Lower lobe of right lung (tissue), 2 donors: ENCODE measurements at regions not wholly inside any gene's neighbourhood (a gene's known extent, or its start where the extent isn't known, plus 50 kb on each side); places are given as distances from the start of the nearest gene placed in this dataset.

Source experiments
- ATAC-seq, 2 donors: fragments of 200-7000 bp; cut with Tn5 transposase; one replicate each; pipeline ENCODE4 v1.9.1; 2020 to 2022; ENCODE audit warnings: mild to moderate bottlenecking in 2 of 2, moderate library complexity in 2 of 2
- DNase-seq: peaks from one replicate; pipeline ENCODE4 v3.0.0-alpha.2; 2020
- H3K27ac ChIP-seq: fragments of 200-600 bp; one replicate; pipeline ENCODE4 v1.8.0; 2022
- H3K27me3 ChIP-seq: fragments of 200-600 bp; one replicate; pipeline ENCODE4 v1.8.0; 2022; ENCODE audit warnings: low read depth
- H3K36me3 ChIP-seq: fragments of 200-600 bp; one replicate; pipeline ENCODE4 v1.8.0; 2022; ENCODE audit warnings: mild to moderate bottlenecking
- H3K4me1 ChIP-seq: fragments of 200-600 bp; one replicate; pipeline ENCODE4 v1.8.0; 2022
- H3K4me3 ChIP-seq: fragments of 200-600 bp; one replicate; pipeline ENCODE4 v1.8.0; 2022; ENCODE audit warnings: mild to moderate bottlenecking
- H3K9me3 ChIP-seq: fragments of 200-600 bp; one replicate; pipeline ENCODE4 v1.8.0; 2022
- intact Hi-C: fragments of 100-400 bp; cut with DNase I; formaldehyde crosslinking; loops from one replicate; pipeline ENCODE4 v1.11.0; 2022
- TF ChIP-seq, protein P1 (sequence below): fragments of 200-600 bp; IDR thresholded peaks from one replicate; pipeline ENCODE4 v1.8.0; 2022; ENCODE audit warnings: antibody characterized with exemption, mild to moderate bottlenecking
- donor health status: DM: no; HTN: yes; CAD: no; lungs with severe emphysema.

- ATAC-seq (no peak), DNase-seq (no peak)
- TF ChIP-seq, protein P1, sequence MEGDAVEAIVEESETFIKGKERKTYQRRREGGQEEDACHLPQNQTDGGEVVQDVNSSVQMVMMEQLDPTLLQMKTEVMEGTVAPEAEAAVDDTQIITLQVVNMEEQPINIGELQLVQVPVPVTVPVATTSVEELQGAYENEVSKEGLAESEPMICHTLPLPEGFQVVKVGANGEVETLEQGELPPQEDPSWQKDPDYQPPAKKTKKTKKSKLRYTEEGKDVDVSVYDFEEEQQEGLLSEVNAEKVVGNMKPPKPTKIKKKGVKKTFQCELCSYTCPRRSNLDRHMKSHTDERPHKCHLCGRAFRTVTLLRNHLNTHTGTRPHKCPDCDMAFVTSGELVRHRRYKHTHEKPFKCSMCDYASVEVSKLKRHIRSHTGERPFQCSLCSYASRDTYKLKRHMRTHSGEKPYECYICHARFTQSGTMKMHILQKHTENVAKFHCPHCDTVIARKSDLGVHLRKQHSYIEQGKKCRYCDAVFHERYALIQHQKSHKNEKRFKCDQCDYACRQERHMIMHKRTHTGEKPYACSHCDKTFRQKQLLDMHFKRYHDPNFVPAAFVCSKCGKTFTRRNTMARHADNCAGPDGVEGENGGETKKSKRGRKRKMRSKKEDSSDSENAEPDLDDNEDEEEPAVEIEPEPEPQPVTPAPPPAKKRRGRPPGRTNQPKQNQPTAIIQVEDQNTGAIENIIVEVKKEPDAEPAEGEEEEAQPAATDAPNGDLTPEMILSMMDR: no peak
- Histone ChIP-seq H3K4me3 (peak overlapping the region; percentile 73), H3K36me3 (no peaks in the 10 kb centered on the region), H3K27me3 (no peaks in the 10 kb centered on the region), H3K4me1 (peaks cover 66% of the 10 kb centered on the region), H3K27ac (peak overlapping the region; percentile 75), H3K9me3 (no peaks in the 10 kb centered on the region)
- intact Hi-C loops: no loop called here
Measured at GRCh38 chr20:36094497-36094896, 60.0 kb upstream of the EPB41L1 start.

DNA sequence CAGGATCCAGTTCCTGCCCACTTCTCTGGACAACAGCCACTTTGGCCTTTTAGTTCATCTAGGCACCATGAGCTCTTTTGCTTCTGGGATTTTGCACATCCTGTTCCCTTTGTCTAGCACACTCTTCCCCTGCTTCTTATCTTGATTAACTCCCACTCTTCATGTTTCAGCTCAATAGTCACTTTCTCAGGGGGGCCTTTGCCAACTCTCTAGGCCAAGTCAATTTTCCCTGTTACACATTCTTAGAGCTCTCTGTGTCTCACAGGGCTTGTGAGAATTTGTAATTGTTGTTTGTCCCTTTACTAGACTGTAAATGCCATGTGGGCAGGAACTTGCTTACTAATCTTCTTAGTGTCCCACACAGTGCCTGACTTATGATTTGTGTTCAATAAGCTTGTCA, 58.1 kb upstream of the EPB41L1 start:
- H3K9me3 ChIP-seq: no peaks in the 10 kb centered on the region
- H3K4me3 ChIP-seq: no peak overlapping the region
- TF ChIP-seq, protein P1: no peak
- peak overlapping the region; percentile 59 for H3K27ac ChIP-seq
- no peak for ATAC-seq
- H3K27me3 ChIP-seq: no peaks in the 10 kb centered on the region
- DNase-seq: no peak
- H3K36me3 ChIP-seq: no peaks in the 10 kb centered on the region
- intact Hi-C loops: no loop called here
- H3K4me1 ChIP-seq: peaks cover 64% of the 10 kb centered on the region

- Histone ChIP-seq H3K27me3 (no peaks in the 10 kb centered on the region), H3K9me3 (no peaks in the 10 kb centered on the region), H3K36me3 (no peaks in the 10 kb centered on the region), H3K27ac (peak overlapping the region; percentile 59), H3K4me1 (peaks cover 66% of the 10 kb centered on the region), H3K4me3 (no peak overlapping the region)
- DNase-seq (no peak), ATAC-seq (no peak)
- TF ChIP-seq, protein P1: no peak
- intact Hi-C loops: no loop called here
Measured at GRCh38 chr20:36097337-36098151, 57.0 kb upstream of the EPB41L1 start.

DNA sequence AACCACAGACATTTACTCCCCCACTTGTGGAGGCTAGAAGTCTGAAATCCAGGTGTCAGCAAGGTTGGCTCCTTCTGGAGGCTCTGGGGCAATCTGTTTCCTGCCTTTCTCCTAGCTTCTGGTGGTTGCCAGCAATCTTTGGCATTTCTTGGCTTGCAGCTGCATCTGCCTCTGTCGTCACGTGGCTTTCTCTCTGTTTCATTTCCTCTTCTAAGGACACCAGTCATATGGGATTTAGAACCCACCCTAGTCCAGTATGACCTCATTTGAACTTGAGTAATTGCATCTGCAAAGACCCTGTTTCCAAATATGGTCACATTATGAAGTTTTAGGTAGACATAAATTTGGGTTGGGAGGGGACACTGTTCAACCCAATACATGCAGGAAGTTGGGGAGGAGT, 56.2 kb upstream of the EPB41L1 start:
- Histone ChIP-seq H3K9me3 (no peaks in the 10 kb centered on the region), H3K27ac (peak overlapping the region; percentile 59), H3K27me3 (no peaks in the 10 kb centered on the region), H3K4me3 (no peak overlapping the region), H3K36me3 (no peaks in the 10 kb centered on the region), H3K4me1 (peaks cover 74% of the 10 kb centered on the region)
- intact Hi-C loops: no loop called here
- no peak for DNase-seq
- ATAC-seq: peak; percentile 6 to 14
- TF ChIP-seq, protein P1: no peak

- intact Hi-C loops: no loop called here
- no peaks in the 10 kb centered on the region for H3K9me3 ChIP-seq
- peaks cover 75% of the 10 kb centered on the region for H3K4me1 ChIP-seq
- no peak overlapping the region for H3K4me3 ChIP-seq
- no peaks in the 10 kb centered on the region for H3K36me3 ChIP-seq
- TF ChIP-seq, protein P1: no peak
- ATAC-seq (no peak), DNase-seq (no peak)
- H3K27ac ChIP-seq: no peak overlapping the region
- H3K27me3 ChIP-seq: no peaks in the 10 kb centered on the region
Measured at GRCh38 chr20:36099106-36099505, 55.4 kb upstream of the EPB41L1 start.
